GM23338 (cell line): ENCODE measurements at regions not wholly inside any gene's neighbourhood (a gene's known extent, or its start where the extent isn't known, plus 50 kb on each side); places are given as distances from the start of the nearest gene placed in this dataset.

Experiments
- CTCF ChIP-seq, 2 experiments: fragments of 200-600 bp in 1 of 2; sonication (generic) in 1 of 2; conservative IDR thresholded peaks; 2 replicates each; pipeline versions ENCODE4 v1.5.1 to v1.6.1; 2016 to 2017; ENCODE audit warnings: antibody characterized with exemption in 2 of 2, low read depth in 2 of 2, mild to moderate bottlenecking in 2 of 2, moderate library complexity in 1 of 2
- ETS1 ChIP-seq: IDR thresholded peaks from 2 replicates; pipeline ENCODE4 v1.6.1; 2016; ENCODE audit warnings: antibody characterized with exemption
- EZH2phosphoT487 ChIP-seq: fragments of 200-600 bp; sonication (generic); IDR thresholded peaks from one replicate; pipeline ENCODE4 v1.8.1; 2018; ENCODE audit warnings: antibody characterized with exemption; ENCODE audit not compliant: unreplicated experiment
- STAT1 ChIP-seq: IDR thresholded peaks from one replicate; pipeline ENCODE4 v1.6.1; 2016; ENCODE audit warnings: antibody characterized with exemption; ENCODE audit not compliant: unreplicated experiment

GRCh38 chr2:20108655-20109396, 57.4 kb upstream of the LAPTM4A start:
- TF ChIP-seq CTCF (conservative IDR thresholded peaks at IDR 0.05; ENCODE audit: low read depth in 2 of 2) (no peak), ETS1 (no peak), EZH2phosphoT487 (no peak), STAT1 (no peak)
